ENCODE measurements at regions not wholly inside any gene's neighbourhood (a gene's known extent, or its start where the extent isn't known, plus 50 kb on each side); places are given as distances from the start of the nearest gene placed in this dataset.

DNA sequence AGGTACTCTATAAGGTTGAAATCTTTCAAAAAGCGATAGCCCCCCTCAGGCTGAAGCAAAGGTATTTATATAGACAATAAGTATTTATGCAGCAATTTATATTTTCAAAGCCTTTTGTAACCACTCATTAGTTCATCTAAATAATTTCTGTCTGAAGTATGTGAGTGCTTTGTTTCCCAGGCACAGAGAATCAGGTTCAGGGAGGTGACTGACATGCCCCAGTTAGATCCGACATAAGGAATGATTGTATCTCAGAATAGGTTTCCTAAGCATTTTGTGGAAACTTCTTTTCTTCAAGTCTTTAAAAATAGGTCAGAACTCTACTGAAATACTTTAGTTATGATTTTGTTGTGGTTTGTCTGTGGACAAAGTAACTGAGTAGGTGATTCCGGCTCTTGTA, 283.4 kb upstream of the G2E3 start:
- TF ChIP-seq, protein P1, sequence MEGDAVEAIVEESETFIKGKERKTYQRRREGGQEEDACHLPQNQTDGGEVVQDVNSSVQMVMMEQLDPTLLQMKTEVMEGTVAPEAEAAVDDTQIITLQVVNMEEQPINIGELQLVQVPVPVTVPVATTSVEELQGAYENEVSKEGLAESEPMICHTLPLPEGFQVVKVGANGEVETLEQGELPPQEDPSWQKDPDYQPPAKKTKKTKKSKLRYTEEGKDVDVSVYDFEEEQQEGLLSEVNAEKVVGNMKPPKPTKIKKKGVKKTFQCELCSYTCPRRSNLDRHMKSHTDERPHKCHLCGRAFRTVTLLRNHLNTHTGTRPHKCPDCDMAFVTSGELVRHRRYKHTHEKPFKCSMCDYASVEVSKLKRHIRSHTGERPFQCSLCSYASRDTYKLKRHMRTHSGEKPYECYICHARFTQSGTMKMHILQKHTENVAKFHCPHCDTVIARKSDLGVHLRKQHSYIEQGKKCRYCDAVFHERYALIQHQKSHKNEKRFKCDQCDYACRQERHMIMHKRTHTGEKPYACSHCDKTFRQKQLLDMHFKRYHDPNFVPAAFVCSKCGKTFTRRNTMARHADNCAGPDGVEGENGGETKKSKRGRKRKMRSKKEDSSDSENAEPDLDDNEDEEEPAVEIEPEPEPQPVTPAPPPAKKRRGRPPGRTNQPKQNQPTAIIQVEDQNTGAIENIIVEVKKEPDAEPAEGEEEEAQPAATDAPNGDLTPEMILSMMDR (IDR thresholded peaks at IDR 0.05): no peak
- no peak for TF ChIP-seq POLR2A (IDR thresholded peaks at IDR 0.05)
